ENCODE measurements at regions not wholly inside any gene's neighbourhood (a gene's known extent, or its start where the extent isn't known, plus 50 kb on each side); places are given as distances from the start of the nearest gene placed in this dataset.

GRCh38 chr9:16026886-16027285 is 474.0 kb downstream of the CCDC171 start:
- TF ChIP-seq CTCF (IDR thresholded peaks at IDR 0.05; ENCODE audit: borderline replicate concordance, extremely low read depth, low read length, poor library complexity, severe bottlenecking), result no peak
- TF ChIP-seq EZH2 (IDR thresholded peaks at IDR 0.05; ENCODE audit: borderline replicate concordance, low read depth, low read length, severe bottlenecking), result no peak

All from DND-41 (cell line).